ENCODE measurements at regions not wholly inside any gene's neighbourhood (a gene's known extent, or its start where the extent isn't known, plus 50 kb on each side); places are given as distances from the start of the nearest gene placed in this dataset.
"Not testable (repeated sequence)": the region's sequence is repeated elsewhere in the genome, so short reads cannot be mapped to it uniquely, and the experiment has no call there.

DNA sequence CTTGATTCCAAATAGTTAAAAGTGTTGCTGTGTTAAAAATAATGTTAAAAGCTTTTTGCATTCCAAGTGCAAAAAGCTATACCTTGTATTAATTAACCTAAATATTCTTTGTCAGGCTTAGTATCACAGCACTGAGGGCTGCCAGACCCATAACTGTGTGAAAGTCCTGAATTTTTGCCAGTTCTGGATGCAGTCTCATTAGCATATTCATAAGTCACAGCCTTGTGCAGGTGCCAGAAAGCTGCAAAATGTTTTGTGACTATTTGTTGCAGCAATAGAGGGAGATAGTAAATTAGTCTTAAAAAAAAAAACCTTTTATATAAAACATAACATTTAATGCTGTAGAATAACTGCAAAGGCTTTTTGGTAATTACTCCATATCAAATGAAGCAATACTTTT, 56.6 kb downstream of the SLITRK1 start:
- no peak for DNase-seq (ENCODE audit: low read depth)

DNA sequence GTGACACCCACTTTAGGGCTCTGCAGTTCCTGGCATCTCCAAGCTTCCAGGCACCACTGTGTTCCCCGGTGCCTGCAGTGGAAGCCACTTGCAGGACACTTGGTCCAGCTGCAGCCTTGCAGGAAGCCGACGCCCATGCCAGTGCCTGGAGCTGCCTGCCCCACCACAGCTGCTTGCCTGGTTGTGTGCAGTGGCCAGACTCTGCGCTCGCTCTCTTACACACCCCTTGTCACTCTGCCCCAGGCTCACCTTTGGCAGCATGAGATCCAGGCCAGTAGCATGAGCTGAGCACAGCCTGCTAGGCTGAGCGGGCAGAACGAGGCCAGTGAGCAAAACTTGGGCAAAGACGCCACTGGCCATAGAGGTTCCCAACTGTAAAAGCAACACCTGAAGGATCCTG, 57.7 kb downstream of the SLITRK1 start:
- no peak for DNase-seq (ENCODE audit: low read depth)

DNA sequence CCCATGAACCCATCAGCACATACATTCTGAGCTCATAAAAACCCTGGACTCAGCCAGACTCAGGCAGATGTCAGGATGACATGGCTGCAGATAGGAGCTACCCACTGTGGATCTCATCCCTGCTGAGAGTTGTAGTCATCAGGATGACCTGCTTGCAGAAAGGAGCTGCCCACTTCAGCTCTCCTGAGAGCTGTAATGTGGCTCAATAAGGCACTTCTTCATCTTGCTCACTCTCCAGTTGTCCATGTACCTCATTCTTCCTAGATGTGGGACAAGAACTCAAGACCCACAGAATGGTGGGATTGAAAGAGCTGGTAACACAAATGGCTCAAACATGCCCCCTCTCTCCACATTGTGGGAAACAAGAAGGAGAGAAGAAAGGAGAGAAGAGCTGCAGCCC, 58.2 kb downstream of the SLITRK1 start:
- DNase-seq (ENCODE audit: low read depth): no peak

DNA sequence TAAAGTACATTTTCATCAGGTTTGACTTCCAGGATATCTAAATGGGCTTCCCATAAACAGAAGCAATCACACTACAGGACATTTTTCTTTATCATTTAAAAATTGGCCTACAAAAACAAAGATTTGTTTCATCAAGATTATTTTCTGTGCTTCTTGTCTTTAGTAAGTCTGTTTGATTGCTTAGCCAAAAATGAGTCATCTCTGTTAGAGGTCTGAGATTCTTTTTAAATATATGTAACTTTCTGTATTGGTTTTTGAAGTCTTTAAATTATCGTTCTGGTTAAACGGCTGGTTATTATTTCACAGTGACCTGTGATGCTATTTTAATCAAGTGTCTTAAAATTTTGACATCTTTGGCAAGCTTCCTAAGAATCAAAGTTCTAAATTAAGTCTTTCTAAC, 62.7 kb downstream of the SLITRK1 start:
- no peak for DNase-seq (ENCODE audit: low read depth)

DNA sequence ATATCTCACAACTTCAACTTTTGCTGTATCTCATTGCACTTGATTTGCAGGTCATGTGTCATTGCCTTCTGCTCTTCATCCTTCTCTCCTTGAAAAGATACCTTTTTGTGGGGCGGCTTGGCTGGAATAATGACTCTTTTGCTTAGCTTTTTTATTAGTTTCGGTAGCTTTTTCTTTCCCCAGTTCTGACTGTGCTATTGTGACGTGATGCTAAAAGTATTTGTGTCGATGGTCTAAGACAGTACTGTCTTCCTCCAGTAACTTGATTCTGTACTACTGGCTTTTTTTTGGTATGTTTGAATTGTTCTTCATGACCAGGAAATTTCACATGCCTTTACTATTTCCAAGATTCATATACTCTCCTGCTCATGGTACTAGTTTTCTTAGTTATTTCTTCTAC, 63.1 kb downstream of the SLITRK1 start:
- no peak for DNase-seq (ENCODE audit: low read depth)

DNA sequence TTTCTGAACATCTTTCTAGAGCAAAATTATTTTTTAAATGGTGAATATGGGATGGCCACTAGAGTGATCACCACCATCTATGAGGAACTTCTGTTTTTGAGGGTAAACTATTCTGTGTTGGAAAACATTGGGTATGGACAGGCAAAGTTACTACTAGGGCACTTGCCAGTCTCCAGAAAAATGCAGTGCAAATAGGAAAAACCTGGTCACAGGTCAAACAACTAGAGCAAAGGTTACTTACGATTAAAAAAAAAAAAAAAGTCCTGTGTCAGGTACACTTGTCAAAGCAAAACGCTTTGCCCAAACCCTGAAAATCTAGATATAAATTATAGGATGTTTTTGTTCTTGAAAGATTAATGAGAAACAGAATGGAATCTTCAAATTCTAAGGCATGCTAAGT, 66.2 kb downstream of the SLITRK1 start:
- DNase-seq (ENCODE audit: low read depth): no peak

DNA sequence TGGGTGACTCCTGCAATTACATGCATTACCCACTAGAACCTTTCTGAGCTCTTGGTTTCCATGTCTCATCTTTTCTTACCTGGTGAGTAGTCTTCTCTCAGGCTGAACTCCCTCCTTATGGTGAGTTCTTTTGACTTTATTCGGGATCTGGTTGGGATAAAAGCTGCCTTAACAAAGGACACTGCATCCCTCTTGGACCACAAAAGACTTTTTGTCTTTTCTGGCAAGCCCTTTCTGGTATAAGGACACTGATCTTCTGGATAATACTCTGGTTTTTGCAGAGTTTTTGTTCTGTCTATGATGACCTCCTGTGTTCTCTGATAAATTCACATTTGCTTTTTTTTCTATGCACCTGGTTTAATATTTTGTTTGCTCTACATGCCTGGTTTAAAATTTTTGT, 66.7 kb downstream of the SLITRK1 start:
- no peak for DNase-seq (ENCODE audit: low read depth)

DNA sequence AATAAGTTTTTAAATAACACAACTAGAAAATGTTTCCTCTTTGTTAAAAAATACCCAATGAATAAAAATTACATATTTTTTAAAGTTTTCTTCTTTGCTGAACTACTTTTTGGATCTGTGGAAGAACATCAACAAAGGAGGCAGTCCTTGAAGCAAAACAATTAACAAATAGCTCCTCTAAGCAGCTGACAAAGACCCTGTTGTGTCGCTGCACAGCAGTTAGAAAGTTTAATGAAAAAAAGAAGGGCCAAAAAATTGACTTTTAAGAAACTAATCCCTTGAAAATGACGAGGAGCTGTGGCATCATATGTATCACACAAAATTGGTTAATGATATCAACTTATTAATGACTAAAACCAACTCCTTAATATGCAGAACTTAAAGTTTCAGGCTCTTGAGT, 72.1 kb downstream of the SLITRK1 start:
- no peak for DNase-seq (ENCODE audit: low read depth)

DNA sequence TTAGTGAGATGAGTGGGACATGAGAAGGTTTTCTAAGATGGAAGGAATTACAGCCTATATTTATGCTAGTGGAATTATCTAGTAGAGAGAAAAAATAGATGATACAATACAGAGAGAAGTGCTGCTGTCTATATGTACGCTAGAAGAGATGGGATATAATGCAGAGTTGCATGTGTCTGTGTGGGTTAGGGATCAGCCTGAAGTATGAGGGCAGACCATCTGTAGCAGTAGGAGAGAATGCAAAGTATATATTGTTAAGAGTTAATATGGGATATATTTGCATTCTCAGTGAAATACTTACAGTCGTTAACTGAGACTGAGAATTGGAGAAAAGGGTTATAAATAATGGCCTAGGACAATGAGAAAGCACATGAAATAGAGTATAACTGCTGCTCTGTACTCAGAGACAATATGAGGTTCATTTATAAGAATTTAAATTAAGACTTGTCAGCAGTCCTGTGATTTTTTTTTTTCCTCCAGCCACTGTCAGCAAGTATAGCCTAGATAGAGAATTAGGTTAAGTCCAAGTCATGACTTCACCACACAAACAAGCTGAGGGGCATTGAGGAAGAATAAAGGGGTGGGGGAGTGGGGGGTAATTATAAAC, 77.8 kb downstream of the SLITRK1 start:
- DNase-seq (ENCODE audit: low read depth): no peak

DNA sequence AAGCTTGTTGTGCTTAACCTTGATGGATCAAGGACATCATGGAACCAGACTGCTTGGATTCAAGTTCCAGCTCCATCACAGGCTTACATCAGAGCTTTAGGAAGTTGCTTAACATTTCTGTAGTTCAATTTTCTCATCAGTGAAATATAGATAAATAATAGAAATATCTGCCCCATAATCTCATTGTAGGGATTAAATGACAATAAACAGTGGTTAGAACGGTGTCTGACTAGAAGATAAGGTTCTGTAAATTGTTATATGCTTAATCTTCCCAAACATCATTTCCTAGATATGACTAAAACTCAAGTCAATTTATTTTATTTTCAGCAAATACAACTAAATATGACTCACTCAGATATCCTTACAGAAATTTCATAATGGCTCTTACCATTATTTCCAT, 83.5 kb downstream of the SLITRK1 start:
- DNase-seq (ENCODE audit: low read depth): no peak

DNA sequence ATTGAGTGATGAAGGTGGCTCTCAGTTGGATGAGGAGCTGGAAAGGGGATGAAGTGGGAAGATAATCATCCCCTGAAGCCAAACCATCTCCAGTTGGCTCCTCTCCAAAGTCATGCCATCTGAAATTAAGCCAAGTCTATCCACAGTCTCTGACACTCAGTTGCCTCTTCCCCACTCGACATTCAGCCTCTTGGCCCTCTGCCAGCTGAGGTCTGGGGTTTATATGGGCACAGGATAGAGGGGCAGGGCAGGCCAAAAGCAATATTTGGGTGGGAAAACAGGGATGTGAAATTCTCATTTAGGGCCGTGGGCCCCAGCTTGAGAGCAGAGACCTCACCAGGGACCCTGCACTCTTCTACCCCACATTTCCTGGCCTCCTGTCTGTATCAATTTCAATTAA, 85.9 kb downstream of the SLITRK1 start:
- DNase-seq (ENCODE audit: low read depth): no peak

DNA sequence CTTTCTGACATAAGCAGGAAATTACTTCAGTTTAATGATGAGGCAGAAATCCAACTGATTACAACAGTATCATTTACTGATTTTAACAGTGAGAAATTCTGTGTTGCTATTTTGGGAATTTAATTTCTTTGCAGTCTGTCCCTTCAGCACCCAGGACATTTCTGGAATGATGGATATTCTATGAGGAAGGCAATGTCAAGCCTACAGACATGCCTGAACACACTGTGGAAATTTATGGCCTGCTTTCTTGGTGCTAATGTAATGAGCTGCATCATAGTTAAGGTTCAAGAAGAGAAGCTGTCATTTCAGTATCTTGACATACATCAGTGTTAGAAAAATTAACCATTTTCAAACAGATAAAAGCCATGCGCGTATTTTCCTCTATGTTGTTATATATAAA, 87.7 kb downstream of the SLITRK1 start:
- DNase-seq (ENCODE audit: low read depth): no peak

DNA sequence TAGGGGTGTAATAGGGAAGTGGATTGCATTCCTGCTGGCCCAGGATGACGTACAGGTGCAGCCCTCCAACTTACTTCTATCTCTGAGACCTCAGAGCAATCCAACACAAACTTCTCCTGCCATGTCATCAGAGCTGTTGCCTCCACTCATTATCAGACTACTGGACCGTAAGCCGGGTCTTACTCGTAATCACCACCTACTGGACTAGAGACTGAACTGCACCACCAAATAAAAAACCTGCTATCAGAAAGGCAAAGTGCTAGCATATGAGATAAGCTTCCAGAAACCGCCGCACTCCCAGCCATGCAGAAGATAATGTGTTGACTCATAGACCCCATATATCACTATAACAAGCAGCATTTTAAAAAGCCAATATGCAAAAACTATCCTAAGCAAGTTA, 102.0 kb downstream of the SLITRK1 start:
- DNase-seq (ENCODE audit: low read depth): no peak

DNA sequence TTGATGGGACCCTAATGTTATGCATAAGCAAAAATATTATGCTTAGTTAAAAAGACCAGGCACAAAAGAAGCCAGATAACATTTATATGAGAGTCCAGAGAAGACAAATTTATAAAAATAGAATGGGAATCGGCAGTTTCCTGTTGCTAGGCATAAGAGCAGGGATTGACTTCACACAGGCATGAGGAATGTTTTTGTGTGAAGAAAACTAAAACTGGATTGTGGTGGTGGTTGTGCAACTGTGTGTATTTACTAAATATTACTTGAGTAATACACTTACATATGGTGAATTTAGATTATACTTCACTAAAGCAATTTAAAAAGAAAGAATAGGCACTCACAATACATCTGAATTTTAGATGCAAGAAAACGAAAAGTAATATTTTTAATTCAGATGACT, 108.3 kb downstream of the SLITRK1 start:
- DNase-seq (ENCODE audit: low read depth): no peak

DNA sequence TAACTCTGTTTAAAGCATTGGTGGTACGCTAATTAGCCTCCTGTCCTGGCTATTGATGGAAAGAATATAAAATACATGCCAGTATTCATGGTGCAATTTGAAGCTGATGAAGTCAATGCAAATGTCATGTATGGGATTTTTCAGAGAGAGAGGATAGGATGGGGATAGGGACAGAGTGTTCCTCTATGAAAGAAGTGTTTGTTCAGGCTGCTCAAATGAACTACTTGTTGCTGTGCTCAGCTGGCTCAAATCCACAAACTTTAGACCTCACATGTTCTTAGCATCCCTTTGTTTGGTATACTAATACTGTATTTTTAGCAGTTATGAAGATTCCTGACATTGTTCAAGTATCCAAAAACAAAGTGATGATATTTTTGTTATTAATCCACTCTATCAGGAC, 116.5 kb downstream of the SLITRK1 start:
- DNase-seq (ENCODE audit: low read depth): no peak

DNA sequence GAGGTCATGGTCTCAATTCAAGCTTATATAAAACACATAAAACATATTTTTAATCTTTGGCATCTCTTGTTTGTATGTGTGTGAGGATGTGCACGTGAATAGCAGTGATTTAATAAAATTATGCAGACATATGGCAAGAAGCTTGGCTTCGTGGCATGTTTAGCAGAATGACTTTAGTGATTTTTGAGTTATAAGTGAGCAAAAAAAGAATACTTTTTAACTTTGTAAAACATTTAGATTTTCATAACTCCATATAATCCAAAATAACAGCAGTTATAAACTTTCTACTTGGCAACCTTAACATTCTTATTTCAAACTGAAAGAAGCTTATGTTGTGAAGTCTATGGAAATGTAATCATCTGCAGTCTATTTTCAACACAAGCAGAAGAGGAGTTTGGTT, 120.6 kb downstream of the SLITRK1 start:
- DNase-seq (ENCODE audit: low read depth): no peak

DNA sequence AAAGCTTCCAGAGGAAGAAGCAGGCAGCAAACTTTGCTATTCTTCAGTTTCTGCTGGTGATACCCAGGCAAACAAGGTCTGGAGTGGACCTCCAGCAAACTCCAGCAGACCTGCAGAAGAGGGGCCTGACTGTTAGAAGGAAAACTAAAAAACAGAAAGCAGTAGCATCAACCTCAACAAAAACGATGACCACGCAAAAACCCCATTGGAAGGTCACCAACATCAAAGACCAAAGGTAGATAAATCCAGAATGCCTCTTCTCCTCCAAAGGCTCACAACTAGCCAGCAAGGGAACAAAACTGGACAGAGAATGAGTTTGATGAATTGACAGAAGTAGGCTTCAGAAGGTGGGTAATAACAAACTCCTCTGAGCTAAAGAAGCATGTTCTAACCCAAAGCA, 127.1 kb downstream of the SLITRK1 start:
- DNase-seq (ENCODE audit: low read depth): not testable (repeated sequence)

DNA sequence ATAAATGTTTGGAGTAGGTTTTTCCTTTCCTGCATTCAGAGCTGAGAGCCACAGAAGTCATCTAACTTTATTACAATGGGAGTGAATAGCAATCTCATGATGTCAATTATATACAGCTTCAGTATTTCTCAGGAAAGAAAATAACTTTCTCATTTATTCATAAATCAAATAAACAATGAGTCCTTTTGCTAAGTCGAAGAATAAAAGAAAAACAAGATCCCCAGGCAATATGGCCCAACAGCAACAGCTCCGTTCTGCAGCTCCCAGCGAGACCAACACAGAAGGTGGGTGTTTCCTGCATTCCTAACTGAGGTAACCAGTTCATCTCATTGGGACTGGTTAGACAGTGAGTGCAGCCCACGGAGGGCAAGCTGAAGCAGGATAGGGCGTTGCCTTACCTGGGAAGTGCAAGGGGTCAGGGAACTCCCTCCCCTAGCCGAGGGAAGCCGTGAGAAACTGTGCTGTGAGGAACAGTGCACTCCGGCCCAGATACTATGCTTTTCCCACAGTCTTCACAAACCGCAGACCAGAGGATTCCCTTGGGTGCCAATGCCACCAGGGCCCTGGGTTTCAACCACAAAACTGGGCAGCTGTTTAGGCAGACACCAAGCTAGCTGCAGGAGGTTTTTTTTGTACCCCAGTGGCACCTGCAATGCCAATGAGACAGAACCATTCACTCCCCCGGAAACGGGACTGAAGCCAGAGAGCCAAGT, 128.2 kb downstream of the SLITRK1 start:
- no peak for DNase-seq (ENCODE audit: low read depth)

DNA sequence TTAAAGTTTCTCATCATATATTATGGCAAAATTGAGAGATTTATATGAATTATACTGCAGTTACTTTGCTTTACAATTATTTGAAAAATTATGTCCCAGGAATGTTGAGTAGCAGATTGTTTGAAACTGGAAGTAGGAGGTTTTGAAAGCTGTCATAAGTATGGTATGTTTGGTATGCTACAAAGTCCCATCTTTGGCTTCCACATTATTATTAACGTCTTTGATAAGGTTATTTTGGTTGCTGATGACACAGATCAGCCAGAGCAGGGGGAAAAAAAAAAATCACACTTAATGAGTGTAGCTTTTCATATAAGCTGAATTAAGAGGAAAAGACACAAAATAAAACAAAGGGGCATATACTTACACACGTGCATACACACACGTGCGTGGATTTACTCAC, 130.1 kb downstream of the SLITRK1 start:
- no peak for DNase-seq (ENCODE audit: low read depth)

DNA sequence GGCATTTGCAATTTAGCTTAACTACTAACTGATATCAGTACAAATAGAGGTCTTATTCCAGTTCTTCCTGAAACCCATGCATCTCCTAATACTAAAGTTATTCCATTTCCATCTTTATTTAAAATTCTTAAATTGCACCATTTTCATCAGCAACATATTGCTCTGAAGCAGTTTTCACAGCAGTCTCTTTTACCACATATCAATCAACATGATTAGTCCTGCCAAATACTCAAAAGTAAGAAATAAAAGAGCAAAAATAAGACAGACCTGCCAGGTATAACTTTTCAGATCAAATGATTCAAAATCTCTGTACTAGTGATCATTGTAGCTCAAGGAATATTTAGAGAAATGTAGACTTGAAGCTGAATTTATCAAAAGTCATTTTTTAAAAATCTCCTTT, 141.7 kb downstream of the SLITRK1 start:
- no peak for DNase-seq (ENCODE audit: low read depth)

DNA sequence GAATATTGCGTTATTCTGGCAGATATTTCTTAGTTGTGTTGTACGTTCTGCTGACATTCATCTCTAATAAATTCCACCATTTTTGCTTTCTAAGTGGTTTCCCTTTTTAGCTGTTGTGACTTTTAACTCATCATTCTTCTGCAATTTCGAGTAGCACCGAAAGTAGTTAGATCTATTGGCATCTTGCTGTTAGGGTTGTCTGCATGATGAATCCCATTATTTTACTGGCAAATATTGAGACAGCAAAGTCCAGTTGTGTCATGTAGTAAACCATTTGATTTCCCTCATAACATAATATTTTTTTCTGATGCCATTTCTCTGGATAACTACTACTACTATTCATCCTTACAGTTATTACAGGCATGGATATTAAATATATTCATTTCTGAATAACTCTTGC, 143.9 kb downstream of the SLITRK1 start:
- no peak for DNase-seq (ENCODE audit: low read depth)

DNA sequence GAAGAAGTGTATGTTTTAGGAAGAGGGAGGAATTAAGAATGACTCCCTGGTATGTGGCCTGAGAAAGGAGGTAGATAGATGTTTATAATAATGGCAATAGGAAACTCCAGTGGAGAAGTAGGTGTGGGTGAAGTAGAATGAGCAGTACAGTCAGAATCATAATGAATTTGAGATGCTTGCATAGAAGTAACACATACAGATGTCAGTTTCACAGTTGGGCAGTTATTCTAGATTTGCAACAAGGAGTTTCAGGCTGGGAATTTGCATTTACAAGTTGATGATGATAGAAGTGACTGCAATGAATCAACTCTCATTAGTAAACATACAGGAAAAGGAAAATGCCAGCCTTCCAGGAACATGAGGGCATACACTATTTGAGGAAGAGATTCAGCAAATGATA, 149.0 kb downstream of the SLITRK1 start:
- DNase-seq (ENCODE audit: low read depth): no peak

DNA sequence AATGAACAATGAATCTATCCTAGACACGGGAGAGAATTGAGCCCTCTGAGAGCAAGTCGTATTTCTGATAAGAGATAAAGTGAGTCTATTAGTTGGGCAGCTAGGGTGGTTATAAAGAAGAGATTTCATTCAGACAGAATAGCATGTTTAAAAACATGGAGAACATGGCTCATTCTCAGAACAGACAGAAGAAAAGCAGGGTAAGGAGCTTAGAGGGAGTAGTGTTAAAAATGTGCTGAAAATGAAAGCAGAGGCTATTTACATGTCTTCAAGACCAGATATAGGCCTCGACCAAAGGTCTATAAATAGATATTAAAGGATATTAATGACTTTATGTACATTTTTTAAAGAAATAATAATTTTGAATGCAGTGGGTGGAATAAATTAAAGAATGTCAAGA, 149.5 kb downstream of the SLITRK1 start:
- DNase-seq (ENCODE audit: low read depth): no peak

DNA sequence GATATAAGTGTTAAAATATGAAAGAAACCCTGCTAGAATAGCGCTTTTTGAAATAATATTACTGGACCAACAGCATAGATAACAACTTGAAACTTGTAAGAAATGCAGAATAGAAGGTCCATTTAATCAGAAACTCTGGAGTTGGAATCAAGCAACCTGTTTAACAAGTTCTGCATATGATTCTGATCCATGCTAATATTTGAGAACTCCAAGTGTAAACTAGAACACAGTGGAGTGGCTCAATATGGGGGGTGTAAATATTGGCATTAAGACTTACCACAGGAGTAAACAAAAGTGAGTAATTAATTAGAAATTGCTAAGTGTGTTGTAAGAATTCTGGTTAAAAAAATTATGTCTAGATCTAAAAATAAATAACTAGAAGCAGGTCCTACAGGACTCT, 151.2 kb downstream of the SLITRK1 start:
- DNase-seq (ENCODE audit: low read depth): no peak

All from forelimb muscle (tissue), 1 donor.